ENCODE measurements at regions not wholly inside any gene's neighbourhood (a gene's known extent, or its start where the extent isn't known, plus 50 kb on each side); places are given as distances from the start of the nearest gene placed in this dataset.

- no peak for TF ChIP-seq CTCF (IDR thresholded peaks at IDR 0.05)
- no peak for TF ChIP-seq POLR2AphosphoS5 (IDR thresholded peaks at IDR 0.05)
Measured at GRCh38 chr4:174403177-174403543, 119.1 kb downstream of the HPGD start.
